ENCODE measurements at regions not wholly inside any gene's neighbourhood (a gene's known extent, or its start where the extent isn't known, plus 50 kb on each side); places are given as distances from the start of the nearest gene placed in this dataset.

DNA sequence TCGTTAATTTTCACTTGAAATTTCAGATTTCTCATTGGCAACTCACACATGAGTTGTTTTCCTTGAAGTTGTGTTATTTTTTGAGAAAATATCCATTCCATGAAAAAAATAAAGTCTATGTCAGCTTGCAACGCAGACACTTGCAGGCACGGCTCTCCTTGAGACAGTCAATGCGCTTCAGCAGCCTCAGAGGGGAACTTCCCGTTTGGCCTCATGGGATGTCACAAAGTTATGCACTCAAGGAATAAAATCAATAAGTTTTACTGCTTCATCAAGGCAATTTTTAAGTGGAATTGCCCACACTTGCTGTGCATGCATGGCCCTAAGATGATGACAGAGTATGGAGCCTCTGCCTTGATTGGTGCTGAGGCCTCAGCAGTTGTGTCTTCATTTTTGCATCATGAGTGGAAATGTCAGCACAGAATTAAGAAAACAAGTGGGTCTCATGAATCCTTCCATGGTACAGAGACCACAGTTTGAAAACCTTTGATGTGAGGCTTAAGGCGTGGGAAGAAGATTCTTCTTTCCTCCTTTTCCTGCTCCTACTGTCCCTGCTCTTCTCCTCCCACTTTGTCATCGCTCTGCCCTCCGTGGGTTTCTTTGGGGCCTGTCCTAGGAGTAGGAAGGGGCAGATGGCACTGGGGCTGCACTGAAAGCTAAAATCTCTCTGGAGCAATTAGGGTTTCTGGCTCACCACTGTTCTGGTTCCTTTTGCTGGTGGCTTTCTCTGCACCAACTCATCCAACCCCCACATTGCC, 509.0 kb upstream of the B3GAT1 start:
- 69 to 72% (median 70%) methylated on average over 8 of the region's 8 CpGs for WGBS, 3 donors
- Histone ChIP-seq H3K27ac (no peak overlapping the region), H3K4me1 (ENCODE audit: insufficient read depth) (no peaks in the 10 kb centered on the region), H3K27me3 (no peaks in the 10 kb centered on the region), H3K4me3 (no peak overlapping the region), H3K9me3 (no peaks in the 10 kb centered on the region), H3K36me3 (no peaks in the 10 kb centered on the region)
- TF ChIP-seq EP300 (IDR thresholded peaks at IDR 0.05), result no peak
- no peak for TF ChIP-seq POLR2A (IDR thresholded peaks at IDR 0.05)
- TF ChIP-seq CTCF (IDR thresholded peaks at IDR 0.05), result no peak
- no peak for DNase-seq
- intact Hi-C loops (cut with DNase I), result no loop called here

DNA sequence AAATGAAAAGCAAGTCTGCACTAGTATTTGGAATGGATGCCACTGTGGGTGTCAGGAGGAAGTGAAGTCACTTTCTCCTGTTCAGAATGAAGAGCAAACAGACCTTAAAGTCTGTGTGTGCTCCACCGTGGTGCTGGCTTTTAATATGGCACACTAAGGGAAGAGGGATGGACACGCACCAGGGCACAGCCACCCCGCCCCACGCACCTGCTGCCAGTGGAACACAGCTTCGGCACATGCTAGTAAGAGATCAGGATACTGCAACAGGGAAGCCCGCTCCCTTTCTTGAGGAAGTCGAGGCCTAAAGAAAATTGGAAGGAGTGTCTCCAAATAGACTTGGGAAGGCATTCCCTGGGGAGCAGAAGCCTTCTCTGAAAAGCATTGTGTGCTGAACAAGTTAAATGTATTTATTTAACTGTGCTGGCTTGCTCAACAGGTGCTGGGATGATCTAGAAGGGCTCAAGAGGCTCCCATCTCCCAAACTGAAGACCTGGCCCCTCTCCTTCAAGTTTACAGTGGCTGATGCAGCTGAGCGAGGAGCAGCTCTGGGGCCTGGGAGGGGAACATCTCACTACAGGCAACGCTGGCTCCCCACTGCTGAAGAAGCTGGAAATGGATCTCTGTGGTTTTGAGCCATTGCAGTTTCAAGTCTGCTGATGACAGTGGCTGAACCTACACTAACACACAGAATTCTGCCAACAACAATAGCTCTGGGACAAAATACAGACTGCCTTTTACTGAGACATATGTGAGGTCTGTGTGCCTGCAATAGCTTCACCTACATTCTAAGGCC, 504.6 kb upstream of the B3GAT1 start:
- H3K9me3 ChIP-seq, result no peaks in the 10 kb centered on the region
- DNase-seq, result no peak
- intact Hi-C loops (cut with DNase I), result no loop called here
- H3K27ac ChIP-seq, result no peak overlapping the region
- no peaks in the 10 kb centered on the region for H3K36me3 ChIP-seq
- TF ChIP-seq POLR2A (IDR thresholded peaks at IDR 0.05) (no peak), CTCF (IDR thresholded peaks at IDR 0.05) (no peak), EP300 (IDR thresholded peaks at IDR 0.05) (no peak)
- H3K4me3 ChIP-seq, result no peak overlapping the region
- H3K4me1 ChIP-seq (ENCODE audit: insufficient read depth), result no peaks in the 10 kb centered on the region
- 77 to 83% (median 82%) methylated on average over 9 of the region's 9 CpGs for WGBS, 3 donors
- no peaks in the 10 kb centered on the region for H3K27me3 ChIP-seq

- no peak overlapping the region for H3K4me3 ChIP-seq
- DNase-seq, result no peak
- no peaks in the 10 kb centered on the region for H3K9me3 ChIP-seq
- intact Hi-C loops (cut with DNase I), result no loop called here
- H3K27ac ChIP-seq, result no peak overlapping the region
- WGBS, 3 donors, result 59 to 73% (median 68%) methylated on average over 5 of the region's 5 CpGs
- no peaks in the 10 kb centered on the region for H3K4me1 ChIP-seq (ENCODE audit: insufficient read depth)
- TF ChIP-seq POLR2A (IDR thresholded peaks at IDR 0.05) (no peak), CTCF (IDR thresholded peaks at IDR 0.05) (no peak), EP300 (IDR thresholded peaks at IDR 0.05) (no peak)
- H3K27me3 ChIP-seq, result no peaks in the 10 kb centered on the region
- no peaks in the 10 kb centered on the region for H3K36me3 ChIP-seq
Observed at GRCh38 chr11:134915881-134916280, 503.8 kb upstream of the B3GAT1 start.

GRCh38 chr11:134915212-134915611, 503.2 kb upstream of the B3GAT1 start:
- Histone ChIP-seq H3K27ac (no peak overlapping the region), H3K27me3 (no peaks in the 10 kb centered on the region), H3K4me1 (ENCODE audit: insufficient read depth) (no peaks in the 10 kb centered on the region), H3K36me3 (no peaks in the 10 kb centered on the region), H3K4me3 (no peak overlapping the region), H3K9me3 (no peaks in the 10 kb centered on the region)
- intact Hi-C loops (cut with DNase I), result no loop called here
- 26 to 31% (median 27%) methylated on average over 8 of the region's 8 CpGs for WGBS, 3 donors
- no peak for DNase-seq
- TF ChIP-seq POLR2A (IDR thresholded peaks at IDR 0.05) (no peak), CTCF (IDR thresholded peaks at IDR 0.05) (no peak), EP300 (IDR thresholded peaks at IDR 0.05) (no peak)
